Activated CD4-positive, CD25-positive, alpha-beta regulatory T cell treated with anti-CD3 and anti-CD28 coated beads, Interleukin-2, amount 50 U/mL, for 24 hours (primary cell): ENCODE measurements at regions not wholly inside any gene's neighbourhood (a gene's known extent, or its start where the extent isn't known, plus 50 kb on each side); places are given as distances from the start of the nearest gene placed in this dataset.

Source experiments
- ATAC-seq, 2 donors: fragments of 150-1000 bp; cut with Tn5 transposase; one replicate each; pipeline ENCODE4 v1.10.0; 2021; ENCODE audit warnings: mild to moderate bottlenecking in 1 of 2, moderate library complexity in 1 of 2

- ATAC-seq = no peak
Measured at GRCh38 chr3:186487819-186488218, 56.4 kb downstream of the CRYGS start.

- no peak for ATAC-seq
Measured at GRCh38 chr3:186487037-186487436, 57.1 kb downstream of the CRYGS start.

- ATAC-seq = no peak
Measured at GRCh38 chr3:186483611-186484340, 60.4 kb downstream of the CRYGS start.

GRCh38 chr3:186481526-186481925, 62.7 kb downstream of the CRYGS start:
- no peak for ATAC-seq

GRCh38 chr3:186477876-186478275, 66.3 kb downstream of the CRYGS start:
- no peak for ATAC-seq

GRCh38 chr3:186477033-186477432, 67.1 kb downstream of the CRYGS start:
- no peak for ATAC-seq

GRCh38 chr3:186476541-186476940, 67.6 kb downstream of the CRYGS start:
- ATAC-seq = no peak

- no peak for ATAC-seq
Measured at GRCh38 chr3:186476044-186476468, 68.1 kb downstream of the CRYGS start.

- ATAC-seq = no peak
Measured at GRCh38 chr3:186473166-186473565, 71.0 kb downstream of the CRYGS start.

GRCh38 chr3:186472456-186473008, 71.6 kb downstream of the CRYGS start:
- no peak for ATAC-seq

GRCh38 chr3:186471771-186472170, 72.4 kb downstream of the CRYGS start:
- ATAC-seq = no peak

GRCh38 chr3:186469525-186469924, 74.7 kb downstream of the CRYGS start:
- ATAC-seq = no peak

GRCh38 chr3:186467969-186468368, 76.2 kb downstream of the CRYGS start:
- ATAC-seq = no peak

GRCh38 chr3:186466391-186466974, 77.7 kb downstream of the CRYGS start:
- no peak for ATAC-seq

- no peak for ATAC-seq
Measured at GRCh38 chr3:186465508-186465907, 78.7 kb downstream of the CRYGS start.

- ATAC-seq = no peak
Measured at GRCh38 chr3:186464424-186465093, 79.6 kb downstream of the CRYGS start.

GRCh38 chr3:186461141-186461540, 83.0 kb downstream of the CRYGS start:
- ATAC-seq = no peak

GRCh38 chr3:186459108-186459467, 85.1 kb downstream of the CRYGS start:
- ATAC-seq = no peak

- no peak for ATAC-seq
Measured at GRCh38 chr3:186458306-186459107, 85.7 kb downstream of the CRYGS start.

- no peak for ATAC-seq
Measured at GRCh38 chr3:186457236-186457635, 86.9 kb downstream of the CRYGS start.

GRCh38 chr3:186456731-186457191, 87.4 kb downstream of the CRYGS start:
- ATAC-seq = no peak

- ATAC-seq = no peak
Measured at GRCh38 chr3:186454881-186455703, 89.1 kb downstream of the CRYGS start.
